HCT116 (cell line): ENCODE measurements at regions not wholly inside any gene's neighbourhood (a gene's known extent, or its start where the extent isn't known, plus 50 kb on each side); places are given as distances from the start of the nearest gene placed in this dataset.

Experiments
- ATAC-seq: fragments of 200-7000 bp; cut with Tn5 transposase; 2 replicates; pipeline ENCODE4 v1.9.1; 2020; ENCODE audit warnings: mild to moderate bottlenecking, moderate library complexity
- BruUV-seq: library from RNA; stranded (reverse); fragments of 400-500 nt; replicated peaks from 2 replicates; lab custom pipeline; 2021; lab: Mats Ljungman, UMichigan
- CTCF ChIA-PET: fragments of 300-600 bp; sonication (Branson Sonifier 250); formaldehyde crosslinking; loops from one replicate; lab custom pipeline; 2021; ENCODE audit warnings: antibody characterized with exemption; lab: Charles Lee
- POLR2A ChIA-PET: fragments of 300-600, 350-600 bp; sonication (Branson Sonifier 250); formaldehyde crosslinking; loops from one replicate; lab custom pipeline; 2021; ENCODE audit warnings: antibody characterized with exemption; lab: Charles Lee
- RAD21 ChIA-PET, 2 experiments: fragments of 300-600 bp; sonication (Branson Sonifier 250); formaldehyde crosslinking; loops; one replicate each; lab custom pipeline; 2023; ENCODE audit warnings: low total read pairs in 2 of 2; ENCODE audit not compliant: uncharacterized antibody in 2 of 2, unreplicated experiment in 2 of 2, low non-redundant PET in 1 of 2; lab: Charles Lee
- DNase-seq: peaks from one replicate; pipeline ENCODE4 v3.0.0-alpha.2; 2010; ENCODE audit warnings: low read depth, low spot score
- H2AFZ ChIP-seq: fragments of 200-600 bp; shearing (Covaris generic), sonication (generic); 2 replicates; pipeline ENCODE4 v1.6.1; 2017; ENCODE audit warnings: low read depth, mixed run types, mixed read lengths, antibody characterized with exemption, low read length; ENCODE audit not compliant: poor library complexity, severe bottlenecking
- H3K27ac ChIP-seq: 2 replicates; pipeline ENCODE4 v1.5.1; 2012; ENCODE audit warnings: low read depth, low read length
- H3K27me3 ChIP-seq: fragments of 200-600 bp; sonication (generic); 2 replicates; pipeline ENCODE4 v1.6.1; 2016; ENCODE audit warnings: mixed run types, low read length, mixed read lengths; ENCODE audit not compliant: insufficient read depth
- H3K36me3 ChIP-seq, 2 experiments: fragments of 200-500 bp in 1 of 2; fragments of 200-600 bp in 1 of 2; sonication (Bioruptor generic) in 1 of 2; sonication (generic) in 1 of 2; 2 replicates each; pipeline versions ENCODE4 v1.5.1 to v1.6.1; 2014 to 2016; ENCODE audit warnings: low read length in 2 of 2, inconsistent platforms in 1 of 2, mixed read lengths in 1 of 2, mixed run types in 1 of 2; ENCODE audit not compliant: insufficient read depth in 2 of 2, control insufficient read depth in 1 of 2
- H3K4me1 ChIP-seq, 2 experiments: fragments of 200-600 bp in 1 of 2; sonication (generic) in 1 of 2; 2 replicates each; pipeline versions ENCODE4 v1.5.1 to v1.6.1; 2012 to 2017; ENCODE audit warnings: low read length in 2 of 2, inconsistent platforms in 1 of 2, mild to moderate bottlenecking in 1 of 2, mixed read lengths in 1 of 2, mixed run types in 1 of 2, moderate library complexity in 1 of 2; ENCODE audit not compliant: insufficient read depth in 2 of 2, control insufficient read depth in 1 of 2
- H3K4me2 ChIP-seq: fragments of 200-600 bp; sonication (generic); 2 replicates; pipeline ENCODE4 v1.6.1; 2017; ENCODE audit warnings: mixed run types, low read length, mixed read lengths
- H3K4me3 ChIP-seq, 2 experiments: fragments of 200-600 bp in 1 of 2; sonication (generic) in 1 of 2; replicated peaks in 1 of 2; 2 replicates each; pipeline ENCODE4 v1.5.1; 2011 to 2016; ENCODE audit warnings: low read length in 2 of 2, control low read depth in 1 of 2, low read depth in 1 of 2, mild to moderate bottlenecking in 1 of 2, mixed read lengths in 1 of 2, mixed run types in 1 of 2
- H3K79me2 ChIP-seq: fragments of 200-600 bp; sonication (generic); 2 replicates; pipeline ENCODE4 v1.6.1; 2017; ENCODE audit warnings: mild to moderate bottlenecking, mixed run types, low read length, moderate library complexity, mixed read lengths; ENCODE audit not compliant: insufficient read depth
- H3K9ac ChIP-seq: fragments of 200-600 bp; sonication (generic); 2 replicates; pipeline ENCODE4 v1.6.1; 2016; ENCODE audit warnings: low read length, mixed read lengths
- H3K9me2 ChIP-seq: fragments of 200-600 bp; sonication (generic), shearing (Covaris generic); 2 replicates; pipeline ENCODE4 v1.6.1; 2017; ENCODE audit warnings: mixed run types, mild to moderate bottlenecking, moderate library complexity; ENCODE audit not compliant: insufficient read depth
- H3K9me3 ChIP-seq, 2 experiments: fragments of 200-500 bp in 1 of 2; fragments of 200-600 bp in 1 of 2; sonication (Bioruptor generic) in 1 of 2; sonication (generic) in 1 of 2; 2 replicates each; pipeline ENCODE4 v1.6.1; 2014 to 2017; ENCODE audit warnings: low read length in 2 of 2, mixed read lengths in 2 of 2, inconsistent platforms in 1 of 2, low read depth in 1 of 2, mild to moderate bottlenecking in 1 of 2, mixed run types in 1 of 2, moderate library complexity in 1 of 2; ENCODE audit not compliant: control insufficient read depth in 1 of 2, insufficient read depth in 1 of 2
- H4K20me1 ChIP-seq: fragments of 200-600 bp; sonication (generic), shearing (Covaris generic); 2 replicates; pipeline ENCODE4 v1.6.1; 2017; ENCODE audit warnings: mixed run types, mild to moderate bottlenecking, moderate library complexity; ENCODE audit not compliant: insufficient read depth
- EZH2 ChIP-seq: fragments of 200-600 bp; sonication (generic); IDR thresholded peaks from 2 replicates; pipeline ENCODE4 v1.6.1; 2017; ENCODE audit warnings: antibody characterized with exemption, mixed run types
- EZH2phosphoT487 ChIP-seq: fragments of 200-600 bp; IDR thresholded peaks from 2 replicates; pipeline ENCODE4 v1.6.1; 2018; ENCODE audit warnings: antibody characterized with exemption, borderline replicate concordance
- POLR2A ChIP-seq: IDR thresholded peaks from 2 replicates; pipeline ENCODE4 v1.7.0; 2011; ENCODE audit warnings: borderline replicate concordance; ENCODE audit not compliant: insufficient read depth, insufficient read length; ENCODE audit errors: extremely low read depth
- SRF ChIP-seq: IDR thresholded peaks from 2 replicates; pipeline ENCODE4 v1.6.1; 2012; ENCODE audit warnings: low read depth
- YY1 ChIP-seq: IDR thresholded peaks from 2 replicates; pipeline ENCODE4 v1.6.1; 2011; ENCODE audit warnings: low read length, low read depth, moderate library complexity, mild to moderate bottlenecking; ENCODE audit not compliant: insufficient replicate concordance; ENCODE audit errors: extremely low read depth
- ZNF274 ChIP-seq: fragments of 200-500 bp; sonication (Bioruptor generic); IDR thresholded peaks from 2 replicates; pipeline ENCODE4 v1.6.1; 2014; ENCODE audit warnings: mild to moderate bottlenecking, low read depth, low read length, inconsistent platforms
- intact Hi-C: fragments of 100-400 bp; cut with micrococcal nuclease; formaldehyde crosslinking; loops from 2 replicates; pipeline ENCODE4 v1.10.0; 2022

DNA sequence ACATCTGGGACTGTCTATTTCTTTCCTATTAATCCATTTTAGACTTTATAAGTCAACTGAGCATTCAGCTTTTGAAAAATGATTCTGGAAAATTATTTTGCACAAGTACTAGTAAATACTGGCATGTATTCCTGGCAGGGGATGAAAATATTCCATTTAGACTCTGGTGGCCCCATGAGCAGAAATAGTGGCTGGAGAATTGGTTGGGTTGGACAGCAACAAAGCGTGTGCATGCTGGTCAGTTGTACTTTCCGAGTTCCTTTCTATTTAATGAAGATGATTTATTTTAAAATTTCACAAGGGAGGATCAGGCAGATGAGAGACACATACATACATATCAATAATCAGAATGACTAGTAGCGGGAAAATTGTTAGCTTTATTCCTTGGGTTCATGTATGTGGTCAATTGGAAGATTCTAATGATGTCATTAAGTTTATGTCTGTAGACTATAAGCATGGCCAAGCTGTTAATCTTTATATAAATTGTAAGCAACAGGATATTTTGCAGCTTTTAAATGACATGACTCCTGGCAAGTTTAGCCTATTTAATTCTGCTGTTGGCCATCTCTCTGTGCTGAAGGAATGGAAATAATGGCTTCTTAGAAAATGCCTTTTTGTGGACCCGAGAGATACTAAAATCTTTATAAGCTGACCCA lies 541.6 kb downstream of the SLC4A3 start:
- Histone ChIP-seq H3K27ac (no peak overlapping the region), H2AFZ (no peak overlapping the region), H4K20me1 (no peaks in the 10 kb centered on the region), H3K9me2 (no peaks in the 10 kb centered on the region), H3K4me2 (no peak overlapping the region), H3K36me3 (no peaks in the 10 kb centered on the region), H3K4me3 (no peak overlapping the region), H3K9ac (no peak overlapping the region), H3K79me2 (no peaks in the 10 kb centered on the region), H3K9me3 (no peaks in the 10 kb centered on the region), H3K27me3 (no peaks in the 10 kb centered on the region), H3K4me1 (no peaks in the 10 kb centered on the region)
- ChIA-PET CTCF (no interaction called here), POLR2A (no interaction called here), RAD21 (no interaction called here)
- no peak for ATAC-seq
- no peak for DNase-seq
- intact Hi-C loops, result no loop called here
- TF ChIP-seq SRF, result no peak
- TF ChIP-seq EZH2, result no peak
- no peak for TF ChIP-seq EZH2phosphoT487
- BruUV-seq, result no TSS peak

- Histone ChIP-seq H3K27ac (no peak overlapping the region), H4K20me1 (no peaks in the 10 kb centered on the region), H3K9ac (no peak overlapping the region), H3K36me3 (no peaks in the 10 kb centered on the region), H3K27me3 (no peaks in the 10 kb centered on the region), H3K9me3 (no peaks in the 10 kb centered on the region), H3K4me2 (no peak overlapping the region), H3K4me3 (no peak overlapping the region), H3K79me2 (no peaks in the 10 kb centered on the region), H3K9me2 (no peaks in the 10 kb centered on the region), H3K4me1 (no peaks in the 10 kb centered on the region; a peak in 1 of 4 replicates), H2AFZ (no peak overlapping the region)
- ChIA-PET POLR2A (no interaction called here), RAD21 (no interaction called here), CTCF (no interaction called here)
- DNase-seq (no peak), ATAC-seq (no peak)
- intact Hi-C loops, result no loop called here
- no TSS peak for BruUV-seq
- TF ChIP-seq ZNF274, result no peak
- no peak for TF ChIP-seq YY1
- TF ChIP-seq POLR2A, result no peak
These were observed 547.4 kb downstream of the SLC4A3 start for GRCh38 chr2:220174826-220175225.
